ENCODE measurements at regions not wholly inside any gene's neighbourhood (a gene's known extent, or its start where the extent isn't known, plus 50 kb on each side); places are given as distances from the start of the nearest gene placed in this dataset.

DNA sequence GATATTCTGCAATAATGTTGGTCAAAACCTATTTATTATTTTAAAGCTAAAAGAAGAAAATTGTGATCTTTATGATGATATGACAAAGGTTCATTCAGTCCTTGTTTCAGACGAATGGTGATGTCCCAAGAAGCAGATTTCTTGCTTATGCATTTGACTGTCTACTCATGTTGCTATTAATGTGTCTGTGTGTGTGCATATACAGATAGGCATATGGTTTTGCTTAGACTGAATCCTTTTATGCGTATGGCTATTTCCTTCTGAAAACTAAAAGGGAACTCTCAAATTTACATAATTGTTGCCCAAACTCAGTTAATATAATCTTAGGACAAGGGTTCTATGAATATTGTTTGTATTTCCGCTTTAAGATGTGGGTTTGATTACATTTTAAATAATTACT is 632.3 kb upstream of the SETBP1 start:
- no peaks in the 10 kb centered on the region for H3K27me3 ChIP-seq (ENCODE audit: control insufficient read depth, insufficient read depth, low read length)

DNA sequence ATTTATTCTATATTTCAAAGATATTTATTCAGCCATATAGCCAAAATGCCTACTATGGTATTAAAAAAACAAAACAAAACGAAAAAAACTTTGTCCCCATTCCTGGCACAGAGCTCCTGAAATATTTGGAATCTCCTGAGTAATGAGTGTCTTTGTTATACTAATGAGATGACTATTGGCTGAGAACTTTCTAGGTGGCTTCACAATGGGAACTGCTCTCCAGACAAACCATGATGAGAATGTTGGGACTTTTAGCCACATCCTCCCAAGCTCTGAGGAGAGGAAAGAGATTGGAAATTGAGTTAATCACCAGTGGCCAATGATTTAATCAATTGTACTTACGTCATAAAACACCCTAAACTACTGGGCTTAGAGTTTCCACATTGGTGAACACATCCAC is 631.8 kb upstream of the SETBP1 start:
- Histone ChIP-seq H3K27me3 (ENCODE audit: control insufficient read depth, insufficient read depth, low read length) (no peaks in the 10 kb centered on the region), H3K9me3 (ENCODE audit: control insufficient read depth, insufficient read depth, low read depth, low read length) (no peaks in the 10 kb centered on the region), H3K27ac (ENCODE audit: low read depth, low read length) (peak overlapping the region; percentile 54; the same call in 1 of the 2 replicates), H3K4me1 (ENCODE audit: control insufficient read depth, insufficient read depth, low read length) (peaks cover 18% of the 10 kb centered on the region), H3K36me3 (ENCODE audit: control insufficient read depth, insufficient read depth, low read length) (no peaks in the 10 kb centered on the region), H3K9ac (ENCODE audit: low read length) (no peak overlapping the region), H3K4me3 (ENCODE audit: low read depth, low read length) (peak overlapping the region; percentile 7; the same call in 1 of the 2 replicates)

More for the DNA sequence above, 632.3 kb upstream of the SETBP1 start:
- Histone ChIP-seq H3K36me3 (ENCODE audit: control insufficient read depth, insufficient read depth, low read length) (no peaks in the 10 kb centered on the region), H3K9ac (ENCODE audit: low read length) (no peak overlapping the region), H3K27ac (ENCODE audit: low read depth, low read length) (no peak overlapping the region), H3K4me1 (ENCODE audit: control insufficient read depth, insufficient read depth, low read length) (peaks cover 18% of the 10 kb centered on the region), H3K4me3 (ENCODE audit: low read depth, low read length) (no peak overlapping the region), H3K9me3 (ENCODE audit: control insufficient read depth, insufficient read depth, low read depth, low read length) (no peaks in the 10 kb centered on the region)

DNA sequence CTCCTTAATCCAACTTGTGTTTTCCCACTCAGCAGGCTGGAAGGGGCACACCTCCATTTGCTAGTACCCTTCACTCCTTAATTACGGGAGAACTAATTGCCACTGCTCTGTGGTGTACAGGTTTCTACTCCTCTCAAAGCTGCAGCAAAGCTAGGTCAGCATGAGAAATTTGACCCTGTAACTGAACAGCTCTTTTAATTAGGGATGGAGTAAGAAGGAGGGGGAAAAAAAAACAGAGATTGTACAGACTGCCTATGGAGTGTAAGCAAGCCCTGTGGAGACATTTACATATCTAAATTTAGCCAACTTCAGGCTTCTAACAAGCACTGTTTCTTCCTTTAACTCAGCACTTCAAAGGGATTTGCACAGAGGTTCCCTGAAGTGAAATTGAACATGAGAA is 629.7 kb upstream of the SETBP1 start:
- H3K27ac ChIP-seq (ENCODE audit: low read depth, low read length) = no peak overlapping the region
- peaks cover 18% of the 10 kb centered on the region for H3K4me1 ChIP-seq (ENCODE audit: control insufficient read depth, insufficient read depth, low read length)
- H3K27me3 ChIP-seq (ENCODE audit: control insufficient read depth, insufficient read depth, low read length) = no peaks in the 10 kb centered on the region
- 0 out of 2 replicates have a peak overlapping the region, but pooled peaks have one; percentile 11 for H3K4me3 ChIP-seq (ENCODE audit: low read depth, low read length)
- H3K9ac ChIP-seq (ENCODE audit: low read length) = no peak overlapping the region
- H3K36me3 ChIP-seq (ENCODE audit: control insufficient read depth, insufficient read depth, low read length) = no peaks in the 10 kb centered on the region
- H3K9me3 ChIP-seq (ENCODE audit: control insufficient read depth, insufficient read depth, low read depth, low read length) = no peaks in the 10 kb centered on the region

DNA sequence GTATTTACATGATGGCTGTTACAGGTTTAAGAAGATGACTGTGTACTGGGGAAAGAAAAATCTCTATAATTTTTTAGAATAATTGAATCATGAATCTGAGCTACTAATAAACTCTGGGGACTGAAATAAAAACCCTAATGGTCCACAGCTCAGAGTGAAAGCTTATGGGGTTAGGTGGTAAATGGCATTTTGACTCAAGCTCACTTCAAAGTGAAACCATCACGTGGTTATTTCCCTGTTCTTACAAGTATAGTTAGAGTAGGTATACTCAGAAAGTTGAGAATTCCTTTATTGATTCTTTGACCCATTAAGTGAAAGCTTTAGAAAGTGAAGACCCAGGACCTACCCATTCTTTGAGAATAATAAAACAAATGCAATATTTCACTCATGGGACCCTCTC is 626.2 kb upstream of the SETBP1 start:
- H3K9ac ChIP-seq (ENCODE audit: low read length) = no peak overlapping the region
- no peak overlapping the region for H3K27ac ChIP-seq (ENCODE audit: low read depth, low read length)
- H3K9me3 ChIP-seq (ENCODE audit: control insufficient read depth, insufficient read depth, low read depth, low read length) = peaks cover 4% of the 10 kb centered on the region; the same call in 1 of the 2 replicates
- H3K36me3 ChIP-seq (ENCODE audit: control insufficient read depth, insufficient read depth, low read length) = no peaks in the 10 kb centered on the region
- no peak overlapping the region for H3K4me3 ChIP-seq (ENCODE audit: low read depth, low read length)
- no peaks in the 10 kb centered on the region for H3K27me3 ChIP-seq (ENCODE audit: control insufficient read depth, insufficient read depth, low read length)
- peaks cover 10% of the 10 kb centered on the region for H3K4me1 ChIP-seq (ENCODE audit: control insufficient read depth, insufficient read depth, low read length)

DNA sequence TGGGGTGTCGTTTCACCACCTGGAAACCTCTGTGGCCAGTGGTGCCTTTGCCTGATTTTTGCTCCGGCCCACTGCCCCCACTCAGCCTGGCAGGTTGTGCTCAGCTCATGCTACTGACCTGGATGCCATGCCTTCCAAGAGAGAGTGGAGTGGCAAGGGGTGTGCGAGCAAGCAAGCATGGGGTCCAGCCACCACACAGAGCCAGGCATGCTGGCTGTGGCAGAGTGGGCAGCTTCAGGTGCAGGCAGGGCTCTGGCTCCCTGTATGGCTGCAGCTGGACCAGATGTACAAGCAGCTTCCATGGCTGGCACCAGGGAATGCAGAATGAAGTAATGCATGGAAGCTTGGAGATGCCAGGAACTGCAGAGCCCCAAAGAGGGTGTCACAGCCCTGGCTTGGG is 620.5 kb upstream of the SETBP1 start:
- Histone ChIP-seq H3K36me3 (ENCODE audit: control insufficient read depth, insufficient read depth, low read length) (no peaks in the 10 kb centered on the region), H3K4me1 (ENCODE audit: control insufficient read depth, insufficient read depth, low read length) (no peaks in the 10 kb centered on the region), H3K4me3 (ENCODE audit: low read depth, low read length) (no peak overlapping the region), H3K27me3 (ENCODE audit: control insufficient read depth, insufficient read depth, low read length) (no peaks in the 10 kb centered on the region), H3K27ac (ENCODE audit: low read depth, low read length) (no peak overlapping the region), H3K9me3 (ENCODE audit: control insufficient read depth, insufficient read depth, low read depth, low read length) (peaks cover 14% of the 10 kb centered on the region), H3K9ac (ENCODE audit: low read length) (no peak overlapping the region)

DNA sequence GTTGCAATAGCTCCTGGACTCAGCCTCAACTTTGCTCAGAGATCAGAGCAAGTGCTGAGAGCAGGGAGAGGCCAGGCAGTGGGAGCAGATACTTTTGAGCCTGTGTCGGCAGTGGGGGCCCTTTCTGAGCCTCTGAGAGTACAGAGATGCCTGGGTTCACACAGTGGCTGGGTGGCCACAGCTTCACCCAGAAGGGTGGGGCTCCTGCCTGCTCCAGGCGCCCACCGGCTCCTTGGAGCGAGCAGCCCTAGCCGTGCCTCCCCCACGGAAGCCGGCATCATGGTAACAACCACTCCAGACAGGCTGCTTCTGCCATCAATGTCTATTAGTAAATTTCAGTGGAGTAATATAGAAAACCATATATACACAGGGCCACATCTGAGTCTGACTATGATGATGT is 619.2 kb upstream of the SETBP1 start:
- Histone ChIP-seq H3K36me3 (ENCODE audit: control insufficient read depth, insufficient read depth, low read length) (no peaks in the 10 kb centered on the region), H3K4me3 (ENCODE audit: low read depth, low read length) (no peak overlapping the region), H3K4me1 (ENCODE audit: control insufficient read depth, insufficient read depth, low read length) (no peaks in the 10 kb centered on the region), H3K9me3 (ENCODE audit: control insufficient read depth, insufficient read depth, low read depth, low read length) (peaks cover 14% of the 10 kb centered on the region), H3K27me3 (ENCODE audit: control insufficient read depth, insufficient read depth, low read length) (no peaks in the 10 kb centered on the region), H3K9ac (ENCODE audit: low read length) (no peak overlapping the region), H3K27ac (ENCODE audit: low read depth, low read length) (no peak overlapping the region)

GRCh38 chr18:44062345-44062744 is 618.3 kb upstream of the SETBP1 start:
- H3K4me3 ChIP-seq (ENCODE audit: low read depth, low read length) = no peak overlapping the region
- no peak overlapping the region for H3K27ac ChIP-seq (ENCODE audit: low read depth, low read length)
- H3K9ac ChIP-seq (ENCODE audit: low read length) = no peak overlapping the region
- peaks cover 10% of the 10 kb centered on the region for H3K9me3 ChIP-seq (ENCODE audit: control insufficient read depth, insufficient read depth, low read depth, low read length)
- H3K4me1 ChIP-seq (ENCODE audit: control insufficient read depth, insufficient read depth, low read length) = no peaks in the 10 kb centered on the region
- no peaks in the 10 kb centered on the region for H3K27me3 ChIP-seq (ENCODE audit: control insufficient read depth, insufficient read depth, low read length)
- no peaks in the 10 kb centered on the region for H3K36me3 ChIP-seq (ENCODE audit: control insufficient read depth, insufficient read depth, low read length)

DNA sequence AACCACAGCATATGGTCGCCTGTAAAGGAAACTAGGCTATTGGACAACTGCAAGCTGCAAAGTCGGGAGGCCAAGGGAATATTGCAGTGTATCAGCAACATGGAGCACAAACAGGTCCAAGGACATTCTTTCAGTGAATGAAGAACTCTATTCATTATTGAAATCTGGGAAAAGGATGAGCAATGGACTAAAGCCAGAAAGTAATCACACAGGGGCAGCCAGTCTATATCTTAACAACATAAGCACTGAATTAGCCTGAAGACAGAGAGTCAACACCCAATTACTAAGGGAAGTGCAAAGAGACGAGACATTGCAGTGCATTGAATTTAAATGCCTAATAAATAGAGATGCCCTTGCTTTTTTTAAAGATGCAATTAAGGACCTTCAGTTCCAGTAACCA is 615.5 kb upstream of the SETBP1 start:
- Histone ChIP-seq H3K27ac (ENCODE audit: low read depth, low read length) (no peak overlapping the region), H3K4me3 (ENCODE audit: low read depth, low read length) (no peak overlapping the region), H3K36me3 (ENCODE audit: control insufficient read depth, insufficient read depth, low read length) (no peaks in the 10 kb centered on the region), H3K27me3 (ENCODE audit: control insufficient read depth, insufficient read depth, low read length) (no peaks in the 10 kb centered on the region), H3K9ac (ENCODE audit: low read length) (no peak overlapping the region), H3K4me1 (ENCODE audit: control insufficient read depth, insufficient read depth, low read length) (no peaks in the 10 kb centered on the region), H3K9me3 (ENCODE audit: control insufficient read depth, insufficient read depth, low read depth, low read length) (peaks cover 9% of the 10 kb centered on the region)

DNA sequence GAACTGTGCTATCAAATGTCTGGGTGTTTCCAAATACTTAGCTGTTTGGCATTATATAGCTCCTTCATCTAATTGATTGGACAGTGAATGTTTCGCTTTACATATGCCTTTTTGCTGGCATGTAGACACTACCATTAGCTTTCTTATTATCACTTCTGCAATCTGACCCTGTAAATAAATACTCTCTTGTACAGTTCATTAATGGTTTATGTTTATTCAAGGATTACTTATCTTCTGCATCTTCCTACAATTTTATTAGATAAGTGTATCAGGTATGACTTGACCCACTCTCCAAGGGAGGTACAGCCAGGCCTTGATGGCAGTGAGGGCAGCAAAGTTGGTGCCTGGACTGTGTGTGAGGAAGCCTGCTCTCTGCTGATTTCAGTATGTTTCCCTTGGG is 614.1 kb upstream of the SETBP1 start:
- H3K4me3 ChIP-seq (ENCODE audit: low read depth, low read length) = no peak overlapping the region
- H3K27ac ChIP-seq (ENCODE audit: low read depth, low read length) = no peak overlapping the region
- no peaks in the 10 kb centered on the region for H3K4me1 ChIP-seq (ENCODE audit: control insufficient read depth, insufficient read depth, low read length)
- H3K9me3 ChIP-seq (ENCODE audit: control insufficient read depth, insufficient read depth, low read depth, low read length) = no peaks in the 10 kb centered on the region
- no peaks in the 10 kb centered on the region for H3K36me3 ChIP-seq (ENCODE audit: control insufficient read depth, insufficient read depth, low read length)
- no peak overlapping the region for H3K9ac ChIP-seq (ENCODE audit: low read length)
- no peaks in the 10 kb centered on the region for H3K27me3 ChIP-seq (ENCODE audit: control insufficient read depth, insufficient read depth, low read length)

- Histone ChIP-seq H3K27ac (ENCODE audit: low read depth, low read length) (no peak overlapping the region), H3K9me3 (ENCODE audit: control insufficient read depth, insufficient read depth, low read depth, low read length) (no peaks in the 10 kb centered on the region), H3K9ac (ENCODE audit: low read length) (no peak overlapping the region), H3K4me1 (ENCODE audit: control insufficient read depth, insufficient read depth, low read length) (no peaks in the 10 kb centered on the region), H3K36me3 (ENCODE audit: control insufficient read depth, insufficient read depth, low read length) (no peaks in the 10 kb centered on the region), H3K27me3 (ENCODE audit: control insufficient read depth, insufficient read depth, low read length) (no peaks in the 10 kb centered on the region), H3K4me3 (ENCODE audit: low read depth, low read length) (no peak overlapping the region)
Measured at GRCh38 chr18:44067186-44067585, 613.5 kb upstream of the SETBP1 start.

DNA sequence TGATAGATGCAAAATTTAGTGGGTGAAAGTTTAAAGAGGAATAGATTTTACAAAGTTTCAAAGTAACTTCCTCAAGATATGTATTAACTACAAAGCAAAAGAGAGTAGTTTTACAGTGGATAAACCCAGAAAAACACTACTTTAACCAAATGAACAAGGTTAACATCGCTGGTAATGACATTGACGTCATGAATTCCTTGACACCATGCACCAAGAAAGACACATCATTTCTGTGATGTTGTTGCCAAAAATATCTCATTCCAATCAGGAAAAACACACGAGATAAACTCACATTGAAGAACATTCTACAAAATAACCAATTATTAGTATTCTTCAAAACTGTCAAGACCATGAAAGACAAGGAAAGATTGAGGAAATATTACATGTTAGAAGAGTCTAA is 605.6 kb upstream of the SETBP1 start:
- Histone ChIP-seq H3K9ac (ENCODE audit: low read length) (no peak overlapping the region), H3K27ac (ENCODE audit: low read depth, low read length) (no peak overlapping the region), H3K9me3 (ENCODE audit: control insufficient read depth, insufficient read depth, low read depth, low read length) (no peaks in the 10 kb centered on the region), H3K27me3 (ENCODE audit: control insufficient read depth, insufficient read depth, low read length) (no peaks in the 10 kb centered on the region), H3K36me3 (ENCODE audit: control insufficient read depth, insufficient read depth, low read length) (no peaks in the 10 kb centered on the region), H3K4me1 (ENCODE audit: control insufficient read depth, insufficient read depth, low read length) (no peaks in the 10 kb centered on the region), H3K4me3 (ENCODE audit: low read depth, low read length) (no peak overlapping the region)

DNA sequence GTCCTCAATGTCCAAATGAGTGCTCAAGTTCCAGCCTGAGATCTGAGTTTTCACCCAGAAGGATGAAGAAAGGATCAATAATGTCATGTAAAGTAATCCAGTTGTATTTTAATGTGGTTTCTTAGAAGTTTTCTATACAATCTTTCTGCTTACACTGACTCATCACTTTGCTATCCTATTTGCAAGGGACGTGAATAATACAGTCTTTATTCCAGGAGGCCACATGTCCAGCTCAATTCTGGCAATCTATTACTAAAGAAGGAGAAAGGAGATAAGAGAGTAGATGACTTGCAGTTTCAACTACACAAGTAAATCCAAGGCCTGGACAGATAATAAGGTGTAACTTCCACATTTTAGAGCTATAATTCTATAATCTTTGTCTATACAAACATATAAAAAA is 601.1 kb upstream of the SETBP1 start:
- Histone ChIP-seq H3K9me3 (ENCODE audit: control insufficient read depth, insufficient read depth, low read depth, low read length) (no peaks in the 10 kb centered on the region), H3K27ac (ENCODE audit: low read depth, low read length) (no peak overlapping the region), H3K4me3 (ENCODE audit: low read depth, low read length) (no peak overlapping the region), H3K4me1 (ENCODE audit: control insufficient read depth, insufficient read depth, low read length) (no peaks in the 10 kb centered on the region), H3K36me3 (ENCODE audit: control insufficient read depth, insufficient read depth, low read length) (no peaks in the 10 kb centered on the region), H3K27me3 (ENCODE audit: control insufficient read depth, insufficient read depth, low read length) (no peaks in the 10 kb centered on the region), H3K9ac (ENCODE audit: low read length) (no peak overlapping the region)
